A673 (cell line): ENCODE measurements at regions not wholly inside any gene's neighbourhood (a gene's known extent, or its start where the extent isn't known, plus 50 kb on each side); places are given as distances from the start of the nearest gene placed in this dataset.

Experiments
- EZH2 ChIP-seq: fragments of 200-600 bp; sonication (generic); IDR thresholded peaks from 2 replicates; pipeline ENCODE4 v1.6.1; 2017; ENCODE audit warnings: borderline replicate concordance, low read depth, mild to moderate bottlenecking, mixed read lengths, antibody characterized with exemption, low read length; ENCODE audit not compliant: poor library complexity, severe bottlenecking
- TF ChIP-seq, protein P1 (sequence below): fragments of 300-800, 200-600 bp; sonication (generic); conservative IDR thresholded peaks from 2 replicates; pipeline ENCODE4 v1.5.1; 2017; ENCODE audit warnings: low read depth, mild to moderate bottlenecking, antibody characterized with exemption, low read length, moderate library complexity, mixed read lengths

DNA sequence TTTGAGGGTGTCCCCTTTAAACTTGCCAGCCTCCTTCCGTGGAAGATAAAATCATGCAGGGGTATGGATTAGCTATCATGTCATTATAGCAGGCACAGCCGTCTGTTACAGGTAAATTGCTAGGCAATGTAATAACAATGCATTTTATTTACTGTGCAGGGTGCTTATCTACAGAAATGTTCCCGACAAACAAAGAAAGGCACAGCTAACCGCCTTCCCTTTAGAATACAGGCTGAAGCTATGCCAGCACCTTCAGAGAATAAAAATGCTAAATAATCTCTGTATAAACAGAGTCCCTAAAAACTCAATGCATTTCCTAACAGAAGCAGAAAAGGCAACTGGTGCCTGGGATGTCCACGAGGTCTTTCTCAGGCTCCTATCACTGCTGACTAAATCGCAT lies 239.2 kb downstream of the SPTSSA start:
- TF ChIP-seq, protein P1, sequence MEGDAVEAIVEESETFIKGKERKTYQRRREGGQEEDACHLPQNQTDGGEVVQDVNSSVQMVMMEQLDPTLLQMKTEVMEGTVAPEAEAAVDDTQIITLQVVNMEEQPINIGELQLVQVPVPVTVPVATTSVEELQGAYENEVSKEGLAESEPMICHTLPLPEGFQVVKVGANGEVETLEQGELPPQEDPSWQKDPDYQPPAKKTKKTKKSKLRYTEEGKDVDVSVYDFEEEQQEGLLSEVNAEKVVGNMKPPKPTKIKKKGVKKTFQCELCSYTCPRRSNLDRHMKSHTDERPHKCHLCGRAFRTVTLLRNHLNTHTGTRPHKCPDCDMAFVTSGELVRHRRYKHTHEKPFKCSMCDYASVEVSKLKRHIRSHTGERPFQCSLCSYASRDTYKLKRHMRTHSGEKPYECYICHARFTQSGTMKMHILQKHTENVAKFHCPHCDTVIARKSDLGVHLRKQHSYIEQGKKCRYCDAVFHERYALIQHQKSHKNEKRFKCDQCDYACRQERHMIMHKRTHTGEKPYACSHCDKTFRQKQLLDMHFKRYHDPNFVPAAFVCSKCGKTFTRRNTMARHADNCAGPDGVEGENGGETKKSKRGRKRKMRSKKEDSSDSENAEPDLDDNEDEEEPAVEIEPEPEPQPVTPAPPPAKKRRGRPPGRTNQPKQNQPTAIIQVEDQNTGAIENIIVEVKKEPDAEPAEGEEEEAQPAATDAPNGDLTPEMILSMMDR: no peak
- no peak for TF ChIP-seq EZH2
